OCI-M2 (cell line): ENCODE measurements at regions not wholly inside any gene's neighbourhood (a gene's known extent, or its start where the extent isn't known, plus 50 kb on each side); places are given as distances from the start of the nearest gene placed in this dataset.

Experiments
- DNase-seq: peaks from one replicate; lab custom pipeline; 2025; ENCODE audit not compliant: unreplicated experiment; lab: John Stamatoyannopoulos, UW

- DNase-seq, result no peak
Measured at GRCh38 chr3:20352546-20353179, 166.7 kb upstream of the SGO1 start.

DNA sequence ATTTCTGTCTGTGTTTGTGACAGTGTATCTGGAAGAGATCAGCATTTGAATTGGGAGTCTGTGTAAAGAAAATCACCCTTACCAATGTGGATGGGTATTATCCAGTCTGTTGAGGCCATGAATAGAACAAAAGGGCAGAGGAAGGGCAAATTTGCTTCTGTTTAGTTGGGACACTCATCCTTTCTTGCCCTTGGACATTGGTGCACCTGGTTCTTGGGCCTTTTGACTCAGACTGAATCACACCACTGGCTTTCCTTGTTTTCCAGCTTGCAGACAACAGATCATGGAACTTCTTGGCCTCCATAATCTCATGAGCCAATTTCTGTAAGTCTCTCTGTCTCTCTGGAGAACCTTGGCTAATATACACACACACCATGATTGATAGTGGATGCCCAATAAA, 164.4 kb upstream of the SGO1 start:
- DNase-seq, result no peak

DNA sequence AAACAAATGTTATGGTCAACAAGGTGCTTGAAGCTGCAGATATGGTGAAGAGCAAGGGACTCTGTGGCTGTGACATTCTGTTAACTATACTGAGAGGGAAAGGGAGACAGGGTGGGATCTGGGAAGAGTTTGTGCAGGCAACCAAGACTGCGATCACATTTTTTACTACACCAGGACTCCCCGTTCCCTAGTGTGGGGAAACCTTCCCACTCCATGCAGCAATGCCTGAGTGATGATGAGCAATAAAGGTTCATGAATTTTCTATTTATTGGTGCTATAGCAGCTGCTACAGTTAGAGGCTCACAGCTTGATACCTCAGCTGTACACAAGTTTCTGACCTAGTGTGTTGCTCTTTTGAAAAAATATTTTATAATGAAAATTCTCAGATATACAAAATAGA, 160.9 kb upstream of the SGO1 start:
- DNase-seq, result no peak

- DNase-seq, result no peak
Measured at GRCh38 chr3:20346369-20346768, 160.4 kb upstream of the SGO1 start.

- no peak for DNase-seq
Measured at GRCh38 chr3:20344400-20344959, 158.5 kb upstream of the SGO1 start.

- no peak for DNase-seq
Measured at GRCh38 chr3:20343790-20344189, 157.8 kb upstream of the SGO1 start.

DNA sequence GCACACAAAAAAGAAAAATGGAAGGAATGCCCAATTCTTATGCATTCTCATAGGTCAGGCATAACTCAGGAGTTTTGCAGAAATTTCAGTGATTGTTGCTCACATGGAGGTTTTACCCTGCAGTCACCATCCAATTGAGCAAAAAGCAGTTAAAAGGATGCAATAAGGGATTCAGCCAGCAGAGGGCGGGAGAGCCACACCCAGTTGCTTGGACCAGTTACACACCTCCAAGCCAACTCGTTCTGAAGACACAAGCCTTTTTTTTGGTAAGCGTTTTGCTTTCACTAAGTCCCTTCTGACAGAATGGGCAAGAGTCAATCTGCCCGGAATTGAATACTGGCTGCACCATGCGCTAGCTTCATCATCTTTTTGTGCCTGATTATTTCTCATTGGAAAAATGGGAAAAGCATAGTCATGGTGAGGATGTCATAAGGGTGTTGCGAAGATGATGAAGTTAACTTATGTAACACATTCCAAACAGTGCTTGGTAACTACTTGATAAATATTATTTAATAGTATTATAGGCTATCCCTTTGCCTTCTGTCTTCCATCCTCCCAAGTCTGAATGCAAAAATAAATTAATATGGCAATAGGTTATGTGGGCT, 154.4 kb upstream of the SGO1 start:
- DNase-seq, result peak; percentile 46

GRCh38 chr3:20336572-20336971, 150.6 kb upstream of the SGO1 start:
- no peak for DNase-seq

DNA sequence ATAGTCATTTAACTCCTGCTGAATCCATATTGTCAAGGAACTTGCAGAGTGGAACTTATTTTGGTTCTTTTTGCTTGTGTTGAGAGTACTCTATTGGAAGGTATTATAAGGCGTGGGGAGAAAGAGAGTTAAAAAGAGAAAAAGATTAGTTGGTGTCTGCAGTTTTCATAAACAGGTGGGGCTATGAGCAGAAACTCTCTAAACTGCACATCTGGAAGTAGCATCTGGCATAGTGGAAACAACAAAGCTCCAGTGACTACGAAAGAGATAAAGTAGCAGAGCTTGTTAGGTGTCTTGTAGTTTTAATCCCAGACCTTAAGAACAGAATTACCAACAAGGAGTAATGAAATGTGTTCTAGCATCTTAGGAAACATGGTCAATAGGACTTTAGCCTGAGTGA, 148.8 kb upstream of the SGO1 start:
- DNase-seq, result no peak

- no peak for DNase-seq
Measured at GRCh38 chr3:20327889-20328288, 141.9 kb upstream of the SGO1 start.

- no peak for DNase-seq
Measured at GRCh38 chr3:20326541-20326940, 140.5 kb upstream of the SGO1 start.

DNA sequence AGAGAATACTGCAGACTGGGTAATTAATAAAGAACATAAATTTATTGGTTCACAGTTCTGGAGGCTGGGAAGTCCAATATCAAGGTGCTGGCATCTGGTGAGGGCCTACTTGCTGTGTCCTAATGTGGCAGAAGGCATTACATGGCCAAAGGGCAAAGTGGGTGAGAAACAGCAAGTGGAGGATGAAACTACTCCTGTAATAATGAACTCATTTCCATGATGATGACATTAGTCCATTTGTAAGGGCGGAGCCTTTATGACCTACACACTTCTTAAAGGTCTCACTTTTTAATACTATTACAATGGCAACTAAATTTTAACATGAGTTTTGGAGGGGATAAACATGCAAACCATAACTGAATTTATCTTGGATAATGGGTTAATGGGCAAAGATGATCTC, 139.6 kb upstream of the SGO1 start:
- DNase-seq, result no peak

GRCh38 chr3:20324664-20325478, 138.9 kb upstream of the SGO1 start:
- DNase-seq, result no peak

- no peak for DNase-seq
Measured at GRCh38 chr3:20323307-20323927, 137.4 kb upstream of the SGO1 start.

GRCh38 chr3:20322085-20322484, 136.1 kb upstream of the SGO1 start:
- DNase-seq, result no peak

DNA sequence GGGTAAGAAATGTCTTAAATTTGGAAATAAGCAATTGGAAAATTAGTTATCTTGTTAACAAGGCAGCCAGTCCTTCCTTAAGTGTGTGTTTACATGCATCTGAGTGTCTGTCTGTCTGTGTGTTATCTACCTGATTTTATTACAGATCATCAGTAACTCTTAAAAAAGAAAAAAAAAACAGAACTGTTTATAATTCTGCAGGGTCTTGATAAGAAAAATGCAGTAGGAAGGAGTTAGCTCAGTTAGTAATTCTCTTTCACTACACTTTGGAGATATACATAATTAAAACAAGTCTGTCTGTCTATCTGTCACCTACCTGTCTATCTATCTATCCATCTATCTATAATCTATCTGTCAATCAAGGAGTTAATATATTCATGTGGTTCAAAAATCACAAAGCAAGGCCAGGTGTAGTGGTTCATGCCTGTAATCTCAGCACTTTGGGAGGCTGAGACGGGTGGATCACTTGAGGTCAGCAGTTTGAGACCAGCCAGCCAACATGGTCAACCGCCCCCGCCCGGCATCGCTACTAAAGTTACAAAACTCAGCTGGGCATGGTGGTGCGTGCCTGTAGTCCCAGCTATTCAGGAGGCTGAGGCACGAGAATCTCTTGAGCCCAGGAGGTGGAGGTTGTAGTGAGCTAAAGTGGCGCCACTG, 135.5 kb upstream of the SGO1 start:
- DNase-seq, result no peak

DNA sequence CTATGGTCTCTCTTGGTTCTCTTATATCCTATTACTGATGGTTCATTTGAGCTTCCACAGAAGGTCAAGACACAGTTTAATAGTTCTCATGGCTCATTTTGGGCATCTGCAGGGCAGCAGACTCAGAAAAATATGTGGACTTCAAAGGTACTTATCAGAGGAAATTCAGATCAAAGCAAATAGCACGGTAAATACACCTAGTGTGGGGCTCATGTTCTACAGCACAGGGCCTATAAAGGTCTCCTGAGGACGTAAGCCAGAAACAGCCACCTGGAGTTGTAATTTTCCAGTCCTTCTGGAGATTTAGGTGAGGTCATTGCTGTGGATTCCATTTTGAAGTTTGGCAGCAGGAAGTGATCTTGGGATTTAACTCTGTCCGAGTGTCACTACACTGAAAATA, 134.5 kb upstream of the SGO1 start:
- DNase-seq, result no peak

DNA sequence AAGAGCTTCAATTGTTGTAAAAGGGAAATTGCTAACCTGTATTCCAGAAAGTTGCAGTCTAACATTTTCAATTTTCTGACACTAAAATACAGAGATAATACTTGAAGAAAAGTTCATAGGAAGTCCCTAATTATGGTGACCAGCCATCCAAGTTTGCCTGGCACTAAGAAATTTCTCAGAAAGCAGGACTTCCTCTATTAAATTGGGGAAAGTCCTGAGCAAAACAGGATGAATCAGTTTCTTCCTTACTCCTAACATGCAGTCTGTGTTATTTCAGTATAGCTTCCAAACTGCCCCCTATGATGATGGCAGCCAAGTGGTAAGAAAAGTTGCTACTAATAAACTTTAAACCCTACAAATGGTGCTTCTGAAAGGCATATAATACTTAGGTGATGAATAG, 133.5 kb upstream of the SGO1 start:
- no peak for DNase-seq

DNA sequence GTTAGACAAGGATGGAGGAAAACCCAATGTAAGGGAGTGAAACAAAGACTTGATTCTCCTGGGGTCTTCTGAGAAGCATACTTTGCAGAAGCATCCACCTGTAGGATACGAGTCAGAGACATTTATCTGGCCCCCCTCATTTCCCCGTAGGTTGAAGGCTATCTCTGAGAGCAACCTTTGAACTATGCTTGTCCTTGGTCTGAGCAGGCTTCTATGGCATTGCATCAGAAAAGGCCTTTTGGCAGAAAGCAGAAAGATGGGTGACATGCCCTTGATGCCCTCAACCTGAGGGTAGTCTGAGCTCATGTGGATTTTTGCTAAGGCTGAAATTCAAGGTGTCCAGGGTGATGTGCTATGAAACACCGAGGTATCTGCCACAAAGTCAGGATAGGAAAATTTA, 131.6 kb upstream of the SGO1 start:
- DNase-seq, result no peak

- DNase-seq, result no peak
Measured at GRCh38 chr3:20316238-20316637, 130.2 kb upstream of the SGO1 start.

- no peak for DNase-seq
Measured at GRCh38 chr3:20310629-20311028, 124.6 kb upstream of the SGO1 start.
